Lower leg skin (tissue), 4 donors: ENCODE measurements at regions not wholly inside any gene's neighbourhood (a gene's known extent, or its start where the extent isn't known, plus 50 kb on each side); places are given as distances from the start of the nearest gene placed in this dataset.

ENCODE experiments used
- DNase-seq, 2 donors: peaks; one replicate each; pipeline ENCODE4 v3.0.0-alpha.2; 2019; ENCODE audit warnings: low spot score in 2 of 2
- H3K4me3 ChIP-seq: fragments of 200-600 bp; sonication (generic); 2 replicates; pipeline ENCODE4 v1.5.1; 2017; ENCODE audit warnings: mild to moderate bottlenecking, low read depth; ENCODE audit not compliant: poor library complexity, severe bottlenecking
- CTCF ChIP-seq, 3 donors: fragments of 450-650 bp; IDR thresholded peaks; one replicate each; pipeline ENCODE4 v1.5.1; 2016; ENCODE audit warnings: antibody characterized with exemption in 3 of 3, mild to moderate bottlenecking in 3 of 3, moderate library complexity in 2 of 3
- POLR2A ChIP-seq, 2 donors: fragments of 450-650 bp; IDR thresholded peaks; one replicate each; pipeline ENCODE4 v1.6.1; 2016 to 2017; ENCODE audit warnings: antibody characterized with exemption in 2 of 2, mild to moderate bottlenecking in 1 of 2, moderate library complexity in 1 of 2
- WGBS, 2 donors: methylation state at CpG; one replicate each; pipeline ENCODE4 v1.1.5; 2018; 5-methylcytosine and 5-hydroxymethylcytosine counted together
- intact Hi-C: fragments of 100-400 bp; cut with DNase I; formaldehyde crosslinking; loops from one replicate; pipeline ENCODE4 v1.15.0; 2023; ENCODE audit warnings: low total_unique reads

- H3K4me3 ChIP-seq = no peak overlapping the region
- no peak for DNase-seq
- intact Hi-C loops = no loop called here
- TF ChIP-seq CTCF (IDR thresholded peaks at IDR 0.05) = no peak
- TF ChIP-seq POLR2A (IDR thresholded peaks at IDR 0.05) = no peak
Observed at GRCh38 chr3:159600291-159600690, 388.3 kb upstream of the IL12A start.

- TF ChIP-seq CTCF (IDR thresholded peaks at IDR 0.05) (no peak), POLR2A (IDR thresholded peaks at IDR 0.05) (no peak)
- no peak overlapping the region for H3K4me3 ChIP-seq
- 44 to 47% methylated on average over 5 of the region's 5 CpGs for WGBS, 2 donors
- intact Hi-C loops = no loop called here
- no peak for DNase-seq
Observed at GRCh38 chr3:159604151-159604581, 384.5 kb upstream of the IL12A start.

- no peak for TF ChIP-seq POLR2A (IDR thresholded peaks at IDR 0.05)
- TF ChIP-seq CTCF (IDR thresholded peaks at IDR 0.05) = no peak
- WGBS, 2 donors = 64 to 70% methylated on average over 3 of the region's 3 CpGs
- H3K4me3 ChIP-seq = no peak overlapping the region
- no peak for DNase-seq
- intact Hi-C loops = no loop called here
Observed at GRCh38 chr3:159605101-159605500, 383.5 kb upstream of the IL12A start.

- WGBS, 2 donors = 75 to 79% methylated on average over 5 of the region's 5 CpGs
- no peak for DNase-seq
- intact Hi-C loops = no loop called here
- H3K4me3 ChIP-seq = no peak overlapping the region
- TF ChIP-seq CTCF (IDR thresholded peaks at IDR 0.05) (no peak), POLR2A (IDR thresholded peaks at IDR 0.05) (no peak)
Observed at GRCh38 chr3:159605776-159606175, 382.9 kb upstream of the IL12A start.

- H3K4me3 ChIP-seq = no peak overlapping the region
- 80 to 94% methylated on average over 3 of the region's 3 CpGs for WGBS, 2 donors
- no peak for DNase-seq
- intact Hi-C loops = no loop called here
- TF ChIP-seq POLR2A (IDR thresholded peaks at IDR 0.05) (no peak), CTCF (IDR thresholded peaks at IDR 0.05) (no peak)
Observed at GRCh38 chr3:159607856-159608255, 380.8 kb upstream of the IL12A start.

- 79 to 82% methylated on average over 3 of the region's 3 CpGs for WGBS, 2 donors
- DNase-seq = no peak
- TF ChIP-seq POLR2A (IDR thresholded peaks at IDR 0.05) = no peak
- no peak for TF ChIP-seq CTCF (IDR thresholded peaks at IDR 0.05)
- H3K4me3 ChIP-seq = no peak overlapping the region
- intact Hi-C loops = no loop called here
Observed at GRCh38 chr3:159608311-159608710, 380.3 kb upstream of the IL12A start.
